ENCODE measurements at regions not wholly inside any gene's neighbourhood (a gene's known extent, or its start where the extent isn't known, plus 50 kb on each side); places are given as distances from the start of the nearest gene placed in this dataset.
A peak's percentile ranks its signal among the peaks of the same experiment; 100 is the strongest.

- TF ChIP-seq ARHGAP35 (CRISPR knock-in tag; IDR thresholded peaks at IDR 0.05; ENCODE audit: borderline replicate concordance) (0 out of 2 replicates have a peak, but pooled peaks have one; percentile 51), ZNF629 (CRISPR knock-in tag; conservative IDR thresholded peaks at IDR 0.05) (no peak), KDM1A (CRISPR knock-in tag; IDR thresholded peaks at IDR 0.05) (no peak), ZNF326 (CRISPR knock-in tag; IDR thresholded peaks at IDR 0.05; ENCODE audit: borderline replicate concordance) (no peak), CCDC6 (CRISPR knock-in tag; IDR thresholded peaks at IDR 0.05) (no peak), ZNF331 (CRISPR knock-in tag; IDR thresholded peaks at IDR 0.05) (no peak), ZSCAN22 (CRISPR knock-in tag; IDR thresholded peaks at IDR 0.05) (no peak), IRF1 (CRISPR knock-in tag; IDR thresholded peaks at IDR 0.05; ENCODE audit: low read depth) (no peak), ZNF513 (CRISPR knock-in tag; conservative IDR thresholded peaks at IDR 0.05) (no peak), ZSCAN20 (CRISPR knock-in tag; IDR thresholded peaks at IDR 0.05; ENCODE audit: borderline replicate concordance) (no peak), ARNT2 (CRISPR knock-in tag; IDR thresholded peaks at IDR 0.05; ENCODE audit: low read depth) (no peak), YEATS2 (CRISPR knock-in tag; IDR thresholded peaks at IDR 0.05; ENCODE audit: borderline replicate concordance) (peak; percentile 37; the same call in 1 of the 2 replicates), NONO (IDR thresholded peaks at IDR 0.05) (no peak), NONO (CRISPR knock-in tag; conservative IDR thresholded peaks at IDR 0.05) (no peak), ZNF761 (CRISPR knock-in tag; conservative IDR thresholded peaks at IDR 0.05) (no peak), ZBTB37 (CRISPR knock-in tag; IDR thresholded peaks at IDR 0.05) (no peak), ZNF180 (CRISPR knock-in tag; IDR thresholded peaks at IDR 0.05; ENCODE audit: borderline replicate concordance, low read depth) (no peak), HNRNPLL (IDR thresholded peaks at IDR 0.05; ENCODE audit: low read depth, low read length, poor library complexity, severe bottlenecking) (no peak), MXI1 (IDR thresholded peaks at IDR 0.05; ENCODE audit: borderline replicate concordance, low read depth, low read length) (0 out of 3 replicates have a peak, but pooled peaks have one; percentile 10), PAF1 (CRISPR knock-in tag; IDR thresholded peaks at IDR 0.05) (no peak), NR2F1 (CRISPR knock-in tag; IDR thresholded peaks at IDR 0.05) (peak in 1 of 2 experiments; percentile 23; a peak in 1 of 4 replicates), PATZ1 (CRISPR knock-in tag; IDR thresholded peaks at IDR 0.05) (no peak), MIER2 (CRISPR knock-in tag; IDR thresholded peaks at IDR 0.05) (no peak), ZNF879 (CRISPR knock-in tag; IDR thresholded peaks at IDR 0.05) (no peak), ZNF350 (CRISPR knock-in tag; IDR thresholded peaks at IDR 0.05; ENCODE audit: borderline replicate concordance, low read depth) (no peak)
Measured at GRCh38 chr1:234973426-234974250, 155.0 kb downstream of the TOMM20 start (continued).
